Endodermal cell (in vitro differentiated cells): ENCODE measurements at regions not wholly inside any gene's neighbourhood (a gene's known extent, or its start where the extent isn't known, plus 50 kb on each side); places are given as distances from the start of the nearest gene placed in this dataset.

ENCODE experiments used
- DNase-seq: peaks from one replicate; pipeline ENCODE4 v3.0.0-alpha.2; 2017
- H3K27ac ChIP-seq: 2 replicates; pipeline ENCODE4 v1.5.1; 2013; ENCODE audit warnings: mild to moderate bottlenecking, low read depth, low read length, moderate library complexity
- H3K27me3 ChIP-seq: 2 replicates; pipeline ENCODE4 v1.6.1; 2013; ENCODE audit warnings: mild to moderate bottlenecking, low read length, moderate library complexity; ENCODE audit not compliant: insufficient read depth, control insufficient read depth, poor library complexity, severe bottlenecking
- H3K36me3 ChIP-seq: 2 replicates; pipeline ENCODE4 v1.7.0; 2013; ENCODE audit warnings: mild to moderate bottlenecking, low read length, moderate library complexity; ENCODE audit not compliant: control insufficient read depth, insufficient read depth
- H3K4me1 ChIP-seq: one replicate; pipeline ENCODE4 v1.7.0; 2013; ENCODE audit warnings: low read length; ENCODE audit not compliant: control insufficient read depth, insufficient read depth
- H3K4me3 ChIP-seq: 2 replicates; pipeline ENCODE4 v1.5.1; 2013; ENCODE audit warnings: mild to moderate bottlenecking, low read length, moderate library complexity
- H3K9ac ChIP-seq: 2 replicates; pipeline ENCODE4 v1.6.1; 2013; ENCODE audit warnings: mild to moderate bottlenecking, low read length, moderate library complexity; ENCODE audit not compliant: poor library complexity, severe bottlenecking; ENCODE audit errors: extremely low read depth
- H3K9me3 ChIP-seq: 2 replicates; pipeline ENCODE4 v1.6.1; 2013; ENCODE audit warnings: mild to moderate bottlenecking, low read length, moderate library complexity; ENCODE audit not compliant: control insufficient read depth
- H3K27ac Mint-ChIP-seq: 2 replicates; pipeline ENCODE4 v1.8.0; 2020; ENCODE audit warnings: mixed read lengths
- H3K27me3 Mint-ChIP-seq: 2 replicates; pipeline ENCODE4 v1.8.0; 2021; ENCODE audit warnings: mild to moderate bottlenecking, mixed read lengths; ENCODE audit not compliant: insufficient read depth
- H3K36me3 Mint-ChIP-seq: 2 replicates; pipeline ENCODE4 v1.8.0; 2020; ENCODE audit warnings: low read depth, mixed read lengths
- H3K4me1 Mint-ChIP-seq: 2 replicates; pipeline ENCODE4 v1.8.0; 2020; ENCODE audit warnings: mixed read lengths
- H3K4me3 Mint-ChIP-seq: 2 replicates; pipeline ENCODE4 v1.8.0; 2020; ENCODE audit warnings: mild to moderate bottlenecking, moderate library complexity, mixed read lengths
- H3K9me3 Mint-ChIP-seq: 2 replicates; pipeline ENCODE4 v1.8.0; 2020; ENCODE audit warnings: mild to moderate bottlenecking, mixed read lengths
- WGBS, 2 experiments: methylation state at CpG; one replicate each; pipeline versions ENCODE4 v1.1.5 to v1.1.7; 2013; ENCODE audit warnings: missing lambda C conversion rate in 2 of 2, mixed read lengths in 1 of 2; ENCODE audit not compliant: insufficient coverage in 1 of 2, insufficient read length in 1 of 2; 5-methylcytosine and 5-hydroxymethylcytosine counted together
- TF ChIP-seq, protein P1 (sequence below): fragments of 200-600 bp; sonication (generic); conservative IDR thresholded peaks from 2 replicates; pipeline ENCODE4 v1.5.0; 2021; ENCODE audit warnings: antibody characterized with exemption, mild to moderate bottlenecking

DNA sequence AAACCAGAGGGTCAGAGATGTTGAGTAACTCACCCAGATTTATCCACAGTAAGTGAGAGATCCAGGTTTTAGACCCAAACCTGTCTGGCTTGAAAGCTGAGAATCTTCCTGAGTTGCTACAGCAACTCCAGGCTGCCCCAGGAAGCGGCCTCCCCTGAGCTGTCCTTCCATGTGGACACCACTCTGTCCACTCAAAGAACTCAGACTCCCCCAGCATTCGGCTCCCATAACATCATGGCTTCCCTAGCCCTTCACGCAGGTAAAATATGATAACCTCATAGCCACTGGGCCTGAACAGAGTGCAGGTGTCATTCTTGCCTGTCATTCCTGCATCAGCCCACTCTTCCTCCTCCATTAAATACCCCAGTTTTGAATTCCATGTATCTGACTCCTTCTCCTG lies 657.8 kb downstream of the TBC1D22A start:
- peaks cover 85% of the 10 kb centered on the region for H3K9me3 ChIP-seq
- H3K27ac ChIP-seq = no peak overlapping the region
- no peak for DNase-seq
- Mint-ChIP-seq H3K36me3 (no peaks in the 10 kb centered on the region), H3K27me3 (no peaks in the 10 kb centered on the region), H3K4me3 (no peak overlapping the region), H3K4me1 (no peaks in the 10 kb centered on the region), H3K27ac (no peak overlapping the region), H3K9me3 (peaks cover 95% of the 10 kb centered on the region)
- no peaks in the 10 kb centered on the region for H3K36me3 ChIP-seq
- 60 to 63% methylated on average over 1 to 3 of the region's 3 CpGs for whole genome bisulfite sequencing, 2 experiments
- no peak overlapping the region for H3K4me3 ChIP-seq
- TF ChIP-seq, protein P1, sequence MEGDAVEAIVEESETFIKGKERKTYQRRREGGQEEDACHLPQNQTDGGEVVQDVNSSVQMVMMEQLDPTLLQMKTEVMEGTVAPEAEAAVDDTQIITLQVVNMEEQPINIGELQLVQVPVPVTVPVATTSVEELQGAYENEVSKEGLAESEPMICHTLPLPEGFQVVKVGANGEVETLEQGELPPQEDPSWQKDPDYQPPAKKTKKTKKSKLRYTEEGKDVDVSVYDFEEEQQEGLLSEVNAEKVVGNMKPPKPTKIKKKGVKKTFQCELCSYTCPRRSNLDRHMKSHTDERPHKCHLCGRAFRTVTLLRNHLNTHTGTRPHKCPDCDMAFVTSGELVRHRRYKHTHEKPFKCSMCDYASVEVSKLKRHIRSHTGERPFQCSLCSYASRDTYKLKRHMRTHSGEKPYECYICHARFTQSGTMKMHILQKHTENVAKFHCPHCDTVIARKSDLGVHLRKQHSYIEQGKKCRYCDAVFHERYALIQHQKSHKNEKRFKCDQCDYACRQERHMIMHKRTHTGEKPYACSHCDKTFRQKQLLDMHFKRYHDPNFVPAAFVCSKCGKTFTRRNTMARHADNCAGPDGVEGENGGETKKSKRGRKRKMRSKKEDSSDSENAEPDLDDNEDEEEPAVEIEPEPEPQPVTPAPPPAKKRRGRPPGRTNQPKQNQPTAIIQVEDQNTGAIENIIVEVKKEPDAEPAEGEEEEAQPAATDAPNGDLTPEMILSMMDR = no peak
- no peaks in the 10 kb centered on the region for H3K27me3 ChIP-seq
- no peak overlapping the region for H3K9ac ChIP-seq
- H3K4me1 ChIP-seq = no peaks in the 10 kb centered on the region

DNA sequence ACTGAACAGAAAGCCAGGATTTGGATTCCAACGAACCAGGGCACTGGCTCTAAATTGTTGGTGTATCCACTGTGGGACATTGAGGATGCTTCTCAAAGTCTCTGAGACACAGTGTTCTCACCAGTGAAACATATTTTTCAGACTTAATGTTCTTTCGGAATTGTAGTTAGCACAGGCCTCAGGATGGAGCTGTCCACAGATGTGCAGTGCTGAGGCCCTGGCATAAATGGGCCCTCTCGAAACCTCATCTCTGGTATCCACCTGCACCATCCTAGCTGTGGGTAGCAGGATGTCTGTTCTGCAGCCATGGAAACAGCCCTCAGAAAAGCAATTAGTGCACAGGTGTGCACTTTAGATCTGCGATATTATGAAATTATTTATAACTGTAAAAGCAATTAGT lies 656.8 kb downstream of the TBC1D22A start:
- H3K9me3 Mint-ChIP-seq = peaks cover 89% of the 10 kb centered on the region
- no peaks in the 10 kb centered on the region for H3K4me1 Mint-ChIP-seq
- Histone ChIP-seq H3K27ac (no peak overlapping the region), H3K27me3 (no peaks in the 10 kb centered on the region), H3K4me1 (no peaks in the 10 kb centered on the region), H3K9ac (no peak overlapping the region), H3K4me3 (no peak overlapping the region), H3K9me3 (peaks cover 82% of the 10 kb centered on the region), H3K36me3 (no peaks in the 10 kb centered on the region)
- H3K36me3 Mint-ChIP-seq = no peaks in the 10 kb centered on the region
- no peak overlapping the region for H3K4me3 Mint-ChIP-seq
- no peaks in the 10 kb centered on the region for H3K27me3 Mint-ChIP-seq
- no peak overlapping the region for H3K27ac Mint-ChIP-seq
- DNase-seq = no peak
- TF ChIP-seq, protein P1 = no peak
- 64 to 84% methylated on average over 2 to 3 of the region's 4 CpGs for WGBS, 2 experiments

DNA sequence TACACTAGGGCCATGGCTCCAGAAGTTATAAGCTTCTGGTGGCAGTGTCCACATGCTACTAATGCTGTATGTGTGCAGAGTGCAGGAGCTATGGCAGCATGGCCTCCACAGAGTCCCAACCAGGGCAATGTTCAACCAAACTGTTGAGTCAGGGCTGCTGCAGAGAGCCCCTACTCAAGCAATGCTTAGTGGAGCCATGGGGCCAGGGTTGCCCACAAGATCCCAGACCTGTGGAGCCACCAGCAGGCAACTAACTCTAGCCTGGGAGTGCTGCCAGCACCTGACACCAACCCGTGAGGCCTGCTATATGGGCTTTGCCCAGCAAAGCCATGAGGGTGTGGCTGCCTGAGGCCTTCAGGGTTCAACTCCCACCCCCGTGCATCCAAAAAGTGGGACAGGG lies 655.2 kb downstream of the TBC1D22A start:
- WGBS, 2 experiments = 50 to 71% methylated on average over 1 to 2 of the region's 2 CpGs
- peaks cover 86% of the 10 kb centered on the region for H3K9me3 ChIP-seq
- Mint-ChIP-seq H3K27me3 (no peaks in the 10 kb centered on the region), H3K36me3 (no peaks in the 10 kb centered on the region), H3K4me3 (no peak overlapping the region), H3K4me1 (no peaks in the 10 kb centered on the region), H3K9me3 (peaks cover 88% of the 10 kb centered on the region), H3K27ac (no peak overlapping the region)
- no peak for DNase-seq
- no peaks in the 10 kb centered on the region for H3K36me3 ChIP-seq
- no peak overlapping the region for H3K27ac ChIP-seq
- H3K27me3 ChIP-seq = no peaks in the 10 kb centered on the region
- H3K9ac ChIP-seq = no peak overlapping the region
- TF ChIP-seq, protein P1 = no peak
- no peaks in the 10 kb centered on the region for H3K4me1 ChIP-seq
- no peak overlapping the region for H3K4me3 ChIP-seq
